H1 (cell line): ENCODE measurements at regions not wholly inside any gene's neighbourhood (a gene's known extent, or its start where the extent isn't known, plus 50 kb on each side); places are given as distances from the start of the nearest gene placed in this dataset.

ENCODE experiments used
- KDM5A ChIP-seq: fragments of 200-600 bp; IDR thresholded peaks from 2 replicates; pipeline ENCODE4 v1.7.1; 2012; ENCODE audit warnings: mild to moderate bottlenecking, low read length, inconsistent platforms, mixed read lengths
- POLR2A ChIP-seq, 2 experiments: IDR thresholded peaks; 1 replicate in 1 of 2; 2 replicates in 1 of 2; pipeline ENCODE4 v1.6.1; 2011; ENCODE audit warnings: low read depth in 2 of 2, low read length in 2 of 2, mild to moderate bottlenecking in 2 of 2; ENCODE audit errors: control extremely low read depth in 1 of 2
- SIRT6 ChIP-seq: IDR thresholded peaks from one replicate; pipeline ENCODE4 v1.7.1; 2012; ENCODE audit warnings: low read length, inconsistent platforms
- SP2 ChIP-seq: IDR thresholded peaks from 2 replicates; pipeline ENCODE4 v1.6.1; 2012; ENCODE audit warnings: mild to moderate bottlenecking, low read length, inconsistent platforms

DNA sequence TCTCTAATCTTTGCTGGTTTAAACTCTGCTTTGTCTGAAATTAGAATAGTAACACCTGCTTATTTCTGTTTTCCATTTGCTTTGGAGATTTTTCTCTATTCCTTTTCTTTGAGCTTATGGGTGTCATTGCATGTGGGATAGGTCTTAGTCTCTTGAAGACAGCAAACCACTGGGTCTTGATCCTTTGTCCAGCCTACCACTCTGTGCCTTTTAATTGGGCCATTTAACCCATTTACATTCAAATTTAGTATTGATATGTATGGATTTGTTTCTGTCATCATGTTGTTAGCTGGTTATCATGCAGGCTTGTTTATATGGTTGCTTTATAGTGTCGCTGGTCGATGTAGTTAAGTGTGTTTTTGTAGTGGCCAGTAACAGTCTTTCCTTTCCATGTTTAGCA, 914.7 kb downstream of the MAT2B start (continued):
- TF ChIP-seq SP2 = no peak
- TF ChIP-seq KDM5A = no peak
- no peak for TF ChIP-seq POLR2A (IDR thresholded peaks at IDR 0.05; ENCODE audit: control extremely low read depth in 1 of 2, low read depth in 2 of 2, low read length in 2 of 2)
- TF ChIP-seq SIRT6 = no peak
